Vagina (tissue), 2 donors: ENCODE measurements at regions not wholly inside any gene's neighbourhood (a gene's known extent, or its start where the extent isn't known, plus 50 kb on each side); places are given as distances from the start of the nearest gene placed in this dataset.

Experiments used
- CTCF ChIP-seq, 3 experiments: fragments of 450-650 bp in 2 of 3; fragments of 200-600 bp in 1 of 3; sonication (generic) in 1 of 3; IDR thresholded peaks; one replicate each; pipeline ENCODE4 v1.5.1; 2017 to 2019; ENCODE audit warnings: antibody characterized with exemption in 3 of 3, mild to moderate bottlenecking in 2 of 3, moderate library complexity in 2 of 3
- POLR2A ChIP-seq, 2 donors: fragments of 450-650 bp; IDR thresholded peaks; one replicate each; pipeline ENCODE4 v1.6.1; 2017; ENCODE audit warnings: antibody characterized with exemption in 2 of 2, mild to moderate bottlenecking in 2 of 2, moderate library complexity in 2 of 2

GRCh38 chr15:34494084-34494399, 56.4 kb upstream of the GOLGA8A start:
- TF ChIP-seq CTCF (IDR thresholded peaks at IDR 0.05) (no peak), POLR2A (IDR thresholded peaks at IDR 0.05) (no peak)
